GM21447 (cell line): ENCODE measurements at regions not wholly inside any gene's neighbourhood (a gene's known extent, or its start where the extent isn't known, plus 50 kb on each side); places are given as distances from the start of the nearest gene placed in this dataset.

Experiments used
- ATAC-seq: cut with Tn5 transposase; IDR thresholded peaks from one replicate; pipeline ENCODE4 v1.9.1; 2021; ENCODE audit not compliant: unreplicated experiment

- no peak for ATAC-seq
Measured at GRCh38 chr10:52678611-52679010, 94.0 kb downstream of the MBL2 start.

DNA sequence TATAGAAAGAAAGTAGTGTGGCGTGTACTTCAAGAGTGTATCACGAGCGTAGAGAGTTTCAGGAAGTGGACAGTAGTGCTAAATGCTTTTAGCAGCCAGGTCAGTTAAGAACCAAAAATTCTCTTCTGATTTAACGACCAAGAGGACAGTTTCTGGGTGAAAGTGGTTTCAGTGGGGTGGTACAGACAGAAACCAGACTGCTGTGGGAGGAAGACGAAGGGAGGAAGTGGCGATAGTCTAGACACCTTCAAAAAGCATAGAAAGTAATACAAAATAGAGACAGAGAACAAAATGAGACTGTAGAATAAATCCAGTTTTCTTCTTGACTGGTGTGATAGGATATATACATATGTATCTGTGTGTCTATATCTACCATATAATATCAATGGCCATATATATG, 93.5 kb downstream of the MBL2 start:
- no peak for ATAC-seq

- ATAC-seq: no peak
Measured at GRCh38 chr10:52682766-52683165, 89.8 kb downstream of the MBL2 start.

- ATAC-seq: no peak
Measured at GRCh38 chr10:52683776-52684175, 88.8 kb downstream of the MBL2 start.

DNA sequence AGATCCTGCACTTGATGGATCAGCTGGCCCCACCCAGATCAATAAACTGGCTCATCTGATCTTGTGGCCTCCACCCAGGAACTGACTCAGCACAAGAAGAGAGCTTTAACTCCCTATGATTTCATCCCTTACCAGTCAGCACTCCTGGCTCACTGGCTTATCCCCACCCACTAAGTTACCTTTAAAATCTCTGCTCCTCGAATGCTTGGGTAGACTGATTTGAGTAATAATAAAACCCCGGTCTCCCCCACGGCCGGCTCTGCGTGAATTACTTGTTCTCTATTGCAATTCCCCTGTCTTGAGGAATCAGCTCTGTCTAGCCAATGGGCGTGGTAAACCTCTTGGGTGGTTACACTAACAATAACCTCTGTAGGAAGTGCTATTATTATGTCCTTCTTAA, 83.7 kb downstream of the MBL2 start:
- no peak for ATAC-seq

GRCh38 chr10:52696232-52696631, 76.4 kb downstream of the MBL2 start:
- no peak for ATAC-seq

DNA sequence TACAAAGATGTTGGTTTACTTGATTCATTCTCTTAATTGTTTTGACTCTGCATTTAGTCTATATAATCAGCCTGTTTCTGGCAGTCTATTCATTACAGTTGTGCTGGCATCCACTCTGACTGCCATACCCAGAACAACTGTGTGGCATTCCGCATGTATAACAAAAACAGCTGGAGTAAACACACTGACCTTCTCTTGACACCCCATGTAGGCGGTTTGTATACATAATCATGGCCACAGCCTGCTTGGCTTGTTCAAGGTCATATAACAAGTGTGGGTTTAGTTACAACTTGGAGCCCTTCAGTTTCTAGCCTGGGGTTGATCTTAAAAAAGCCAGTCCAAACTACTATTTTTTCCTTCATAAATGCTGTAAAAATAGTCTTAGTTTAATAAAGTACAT, 70.9 kb downstream of the MBL2 start:
- no peak for ATAC-seq

DNA sequence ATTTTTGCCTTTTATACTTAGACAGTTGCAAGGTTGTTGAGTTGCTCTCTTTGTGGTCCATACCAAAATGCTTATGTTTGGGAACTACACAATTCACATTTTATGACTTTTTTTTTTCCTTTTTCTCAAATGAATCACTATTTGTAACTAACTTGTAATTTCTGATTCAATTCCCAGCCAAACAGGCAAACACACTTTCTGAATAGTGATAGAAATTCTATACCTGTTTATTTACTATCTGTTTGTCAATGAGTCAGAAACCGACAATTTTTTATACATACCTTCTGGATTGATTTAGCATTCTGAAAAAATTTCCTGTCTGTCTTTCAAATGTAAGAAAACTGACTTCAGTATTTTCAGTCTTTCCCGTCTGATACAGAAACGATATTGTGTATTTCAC, 69.1 kb downstream of the MBL2 start:
- ATAC-seq: no peak

- ATAC-seq: no peak
Measured at GRCh38 chr10:52703898-52704297, 68.7 kb downstream of the MBL2 start.

DNA sequence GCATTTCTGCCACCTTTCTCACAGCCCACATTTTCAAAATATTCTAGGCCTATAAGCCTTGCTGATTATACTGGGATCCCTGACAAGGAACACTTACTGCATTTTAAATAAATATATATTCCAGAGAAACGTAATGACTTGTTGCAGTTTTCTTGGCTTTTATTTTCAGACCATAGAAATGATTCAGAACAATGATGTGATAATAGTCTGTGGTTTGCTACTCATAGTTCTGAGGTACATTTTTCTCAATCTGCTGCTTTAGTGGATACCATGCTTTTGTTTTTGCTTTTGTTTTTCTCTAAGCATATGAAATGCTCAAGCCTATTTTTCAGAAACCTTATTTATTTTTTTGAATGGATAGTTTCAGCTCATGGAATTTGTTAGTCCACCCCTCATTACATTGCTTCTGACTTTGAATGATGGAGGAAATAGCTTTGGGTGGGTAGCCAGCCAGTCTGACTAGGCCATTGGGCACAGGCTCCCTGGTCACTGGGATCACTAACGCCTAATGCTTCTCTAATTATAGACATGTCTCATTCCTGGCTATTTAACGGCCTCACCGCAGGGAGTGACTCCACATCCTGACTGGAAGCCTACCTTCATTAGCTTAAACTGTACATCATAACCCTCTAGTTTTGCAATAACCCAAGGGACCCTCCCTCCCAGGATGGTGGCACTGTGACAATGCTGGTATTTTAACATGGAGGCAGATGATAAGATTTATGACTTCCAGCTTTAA, 66.1 kb downstream of the MBL2 start:
- no peak for ATAC-seq
